SU-DHL-6 (cell line): ENCODE measurements at regions not wholly inside any gene's neighbourhood (a gene's known extent, or its start where the extent isn't known, plus 50 kb on each side); places are given as distances from the start of the nearest gene placed in this dataset.

Experiments
- H2AFZ ChIP-seq: fragments of 200-600 bp; sonication (generic); 2 replicates; pipeline ENCODE4 v1.6.1; 2014; ENCODE audit warnings: low read depth, mild to moderate bottlenecking, moderate library complexity, mixed read lengths, antibody characterized with exemption, low read length; ENCODE audit not compliant: severe bottlenecking
- H3F3A ChIP-seq: fragments of 200-600 bp; shearing (Covaris generic); 2 replicates; pipeline ENCODE4 v1.6.0; 2016; ENCODE audit warnings: antibody characterized with exemption, mild to moderate bottlenecking; ENCODE audit not compliant: insufficient read depth
- H3K27ac ChIP-seq: fragments of 200-600 bp; sonication (generic); 2 replicates; pipeline ENCODE4 v1.5.1; 2016; ENCODE audit warnings: low read depth, mild to moderate bottlenecking, low read length, moderate library complexity, mixed read lengths
- H3K27me3 ChIP-seq: fragments of 200-600 bp; sonication (generic), shearing (Covaris generic); 2 replicates; pipeline ENCODE4 v1.6.0; 2014; ENCODE audit warnings: mild to moderate bottlenecking, low read length
- H3K36me3 ChIP-seq: fragments of 200-600 bp; sonication (generic); 2 replicates; pipeline ENCODE4 v1.6.1; 2014; ENCODE audit warnings: mild to moderate bottlenecking, low read length, mixed read lengths
- H3K4me2 ChIP-seq: fragments of 300-600, 200-600 bp; shearing (Covaris generic), sonication (generic); 2 replicates; pipeline ENCODE4 v1.6.0; 2014; ENCODE audit warnings: low read length, low read depth, mild to moderate bottlenecking; ENCODE audit not compliant: poor library complexity, severe bottlenecking
- H3K4me3 ChIP-seq: fragments of 200-600 bp; sonication (generic); 2 replicates; pipeline ENCODE4 v1.5.1; 2014; ENCODE audit warnings: antibody characterized with exemption, low read length, mild to moderate bottlenecking, mixed read lengths; ENCODE audit not compliant: insufficient read depth, poor library complexity, severe bottlenecking
- H3K79me2 ChIP-seq: fragments of 200-600 bp; sonication (generic); 2 replicates; pipeline ENCODE4 v1.6.1; 2014; ENCODE audit warnings: mild to moderate bottlenecking, low read length, moderate library complexity; ENCODE audit not compliant: insufficient read depth
- H3K9ac ChIP-seq: fragments of 200-600 bp; sonication (generic); 2 replicates; pipeline ENCODE4 v1.7.0; 2014; ENCODE audit warnings: mild to moderate bottlenecking, low read length
- H3K9me2 ChIP-seq: fragments of 200-600 bp; sonication (generic); replicated peaks from 2 replicates; pipeline ENCODE4 v1.6.1; 2014; ENCODE audit warnings: low read length; ENCODE audit not compliant: insufficient read depth
- H3K9me3 ChIP-seq: fragments of 200-600 bp; sonication (generic); 2 replicates; pipeline ENCODE4 v1.6.1; 2014; ENCODE audit warnings: low read length, mixed read lengths; ENCODE audit not compliant: insufficient read depth
- H4K20me1 ChIP-seq: fragments of 200-600 bp; sonication (generic); 2 replicates; pipeline ENCODE4 v1.6.1; 2014; ENCODE audit warnings: low read depth, mild to moderate bottlenecking, antibody characterized with exemption, low read length, moderate library complexity, mixed read lengths
- CTCF ChIP-seq: fragments of 200-600 bp; sonication (generic); IDR thresholded peaks from one replicate; pipeline ENCODE4 v1.5.1; 2017; ENCODE audit warnings: antibody characterized with exemption, mild to moderate bottlenecking, low read length, moderate library complexity; ENCODE audit not compliant: insufficient read depth, poor library complexity, severe bottlenecking
- EZH2phosphoT487 ChIP-seq: fragments of 200-600 bp; sonication (generic), shearing (Covaris generic); conservative IDR thresholded peaks from 2 replicates; pipeline ENCODE4 v1.6.1; 2018; ENCODE audit warnings: mild to moderate bottlenecking, antibody characterized with exemption, low read length, moderate library complexity, mixed read lengths

GRCh38 chr1:87957331-87957730 is 628.7 kb downstream of the LMO4 start:
- H4K20me1 ChIP-seq, result no peaks in the 10 kb centered on the region
- no peaks in the 10 kb centered on the region for H3K9me2 ChIP-seq
- no peaks in the 10 kb centered on the region for H3K27me3 ChIP-seq
- TF ChIP-seq EZH2phosphoT487 (no peak), CTCF (no peak)
- no peaks in the 10 kb centered on the region for H3K36me3 ChIP-seq
- H3K4me2 ChIP-seq, result no peak overlapping the region
- no peak overlapping the region for H3K27ac ChIP-seq
- H3K4me3 ChIP-seq, result no peak overlapping the region
- peaks cover 2% of the 10 kb centered on the region; the same call in 1 of the 2 replicates for H3F3A ChIP-seq
- H2AFZ ChIP-seq, result no peak overlapping the region
- no peaks in the 10 kb centered on the region for H3K9me3 ChIP-seq
- no peaks in the 10 kb centered on the region for H3K79me2 ChIP-seq
- H3K9ac ChIP-seq, result no peak overlapping the region

- H3K9me2 ChIP-seq, result no peaks in the 10 kb centered on the region
- no peaks in the 10 kb centered on the region for H3K27me3 ChIP-seq
- H3K4me2 ChIP-seq, result no peak overlapping the region
- no peaks in the 10 kb centered on the region for H3K79me2 ChIP-seq
- no peak overlapping the region for H3K27ac ChIP-seq
- no peak for TF ChIP-seq CTCF
- no peak for TF ChIP-seq EZH2phosphoT487
- no peaks in the 10 kb centered on the region for H3K9me3 ChIP-seq
- H3K36me3 ChIP-seq, result no peaks in the 10 kb centered on the region
- H3K9ac ChIP-seq, result no peak overlapping the region
- H3F3A ChIP-seq, result no peaks in the 10 kb centered on the region; the same call in 1 of the 2 replicates
- no peak overlapping the region for H2AFZ ChIP-seq
- no peaks in the 10 kb centered on the region for H4K20me1 ChIP-seq
- H3K4me3 ChIP-seq, result no peak overlapping the region
These were observed 629.5 kb downstream of the LMO4 start for GRCh38 chr1:87958201-87958600.

GRCh38 chr1:87958716-87959115 is 630.0 kb downstream of the LMO4 start:
- no peak overlapping the region for H3K4me2 ChIP-seq
- H3K79me2 ChIP-seq, result no peaks in the 10 kb centered on the region
- H3K4me3 ChIP-seq, result no peak overlapping the region
- H4K20me1 ChIP-seq, result no peaks in the 10 kb centered on the region
- no peaks in the 10 kb centered on the region for H3K27me3 ChIP-seq
- H3K9me2 ChIP-seq, result no peaks in the 10 kb centered on the region
- no peak overlapping the region for H3K9ac ChIP-seq
- H2AFZ ChIP-seq, result no peak overlapping the region
- TF ChIP-seq CTCF, result no peak
- TF ChIP-seq EZH2phosphoT487, result no peak
- H3K9me3 ChIP-seq, result no peaks in the 10 kb centered on the region
- H3K27ac ChIP-seq, result no peak overlapping the region
- no peaks in the 10 kb centered on the region for H3F3A ChIP-seq
- H3K36me3 ChIP-seq, result no peaks in the 10 kb centered on the region
